ENCODE measurements at regions not wholly inside any gene's neighbourhood (a gene's known extent, or its start where the extent isn't known, plus 50 kb on each side); places are given as distances from the start of the nearest gene placed in this dataset.

- no peak overlapping the region for H3K4me3 ChIP-seq (ENCODE audit: control insufficient read depth, low read depth, low read length)
- no peak for DNase-seq (ENCODE audit: low read depth)
- TF ChIP-seq CTCF (conservative IDR thresholded peaks at IDR 0.05; ENCODE audit: control insufficient read depth, insufficient read depth, low read depth, low read length): no peak
Observed at GRCh38 chr2:104707056-104707455, 146.9 kb upstream of the POU3F3 start.

- TF ChIP-seq CTCF (conservative IDR thresholded peaks at IDR 0.05; ENCODE audit: control insufficient read depth, insufficient read depth, low read depth, low read length): no peak
- no peak for DNase-seq (ENCODE audit: low read depth)
- no peak overlapping the region for H3K4me3 ChIP-seq (ENCODE audit: control insufficient read depth, low read depth, low read length)
Observed at GRCh38 chr2:104708967-104709366, 144.9 kb upstream of the POU3F3 start.

- DNase-seq (ENCODE audit: low read depth): no peak
- no peak for TF ChIP-seq CTCF (conservative IDR thresholded peaks at IDR 0.05; ENCODE audit: control insufficient read depth, insufficient read depth, low read depth, low read length)
- no peak overlapping the region for H3K4me3 ChIP-seq (ENCODE audit: control insufficient read depth, low read depth, low read length)
Observed at GRCh38 chr2:104716061-104716460, 137.9 kb upstream of the POU3F3 start.

- no peak overlapping the region for H3K4me3 ChIP-seq (ENCODE audit: control insufficient read depth, low read depth, low read length)
- TF ChIP-seq CTCF (conservative IDR thresholded peaks at IDR 0.05; ENCODE audit: control insufficient read depth, insufficient read depth, low read depth, low read length): no peak
- DNase-seq (ENCODE audit: low read depth): no peak
Observed at GRCh38 chr2:104733226-104733943, 120.5 kb upstream of the POU3F3 start.

GRCh38 chr2:104734937-104735586 lies 118.9 kb upstream of the POU3F3 start:
- no peak for TF ChIP-seq CTCF (conservative IDR thresholded peaks at IDR 0.05; ENCODE audit: control insufficient read depth, insufficient read depth, low read depth, low read length)
- no peak overlapping the region for H3K4me3 ChIP-seq (ENCODE audit: control insufficient read depth, low read depth, low read length)
- no peak for DNase-seq (ENCODE audit: low read depth)

- DNase-seq (ENCODE audit: low read depth): no peak
- no peak overlapping the region for H3K4me3 ChIP-seq (ENCODE audit: control insufficient read depth, low read depth, low read length)
- no peak for TF ChIP-seq CTCF (conservative IDR thresholded peaks at IDR 0.05; ENCODE audit: control insufficient read depth, insufficient read depth, low read depth, low read length)
Observed at GRCh38 chr2:104736026-104736425, 117.9 kb upstream of the POU3F3 start.
